Smooth muscle cell (in vitro differentiated cells): ENCODE measurements at regions not wholly inside any gene's neighbourhood (a gene's known extent, or its start where the extent isn't known, plus 50 kb on each side); places are given as distances from the start of the nearest gene placed in this dataset.
A peak's percentile ranks its signal among the peaks of the same experiment; 100 is the strongest.

Experiments
- DNase-seq: peaks from one replicate; lab custom pipeline; 2025; ENCODE audit not compliant: unreplicated experiment; lab: John Stamatoyannopoulos, UW
- H2AFZ ChIP-seq: fragments of 200-600 bp; sonication (generic); 2 replicates; pipeline ENCODE4 v1.6.0; 2016; ENCODE audit warnings: antibody characterized with exemption, low read depth, mild to moderate bottlenecking
- H3F3A ChIP-seq: fragments of 200-600 bp; sonication (generic); 2 replicates; pipeline ENCODE4 v1.6.0; 2017; ENCODE audit warnings: antibody characterized with exemption, low read depth
- H3K27ac ChIP-seq: fragments of 200-600 bp; sonication (generic); 2 replicates; pipeline ENCODE4 v1.5.1; 2016; ENCODE audit warnings: low read depth, mild to moderate bottlenecking
- H3K27me3 ChIP-seq: fragments of 200-600 bp; sonication (generic); 2 replicates; pipeline ENCODE4 v1.6.1; 2016; ENCODE audit warnings: low read depth, mild to moderate bottlenecking
- H3K36me3 ChIP-seq: fragments of 200-600 bp; sonication (generic); 2 replicates; pipeline ENCODE4 v1.5.1; 2016; ENCODE audit warnings: low read depth
- H3K4me1 ChIP-seq: fragments of 200-600 bp; sonication (generic); 2 replicates; pipeline ENCODE4 v1.5.1; 2016; ENCODE audit warnings: low read depth
- H3K4me2 ChIP-seq: fragments of 200-600 bp; sonication (generic); 2 replicates; pipeline ENCODE4 v1.6.0; 2016; ENCODE audit warnings: mild to moderate bottlenecking
- H3K4me3 ChIP-seq: fragments of 200-600 bp; sonication (generic); 2 replicates; pipeline ENCODE4 v1.5.1; 2016; ENCODE audit warnings: mild to moderate bottlenecking
- H3K79me2 ChIP-seq: fragments of 200-600 bp; sonication (generic); 2 replicates; pipeline ENCODE4 v1.6.0; 2016; ENCODE audit warnings: low read depth, mild to moderate bottlenecking
- H3K9ac ChIP-seq: fragments of 200-600 bp; sonication (generic); 2 replicates; pipeline ENCODE4 v1.6.0; 2016; ENCODE audit warnings: low read depth
- H3K9me3 ChIP-seq: fragments of 200-600 bp; sonication (generic); replicated peaks from 2 replicates; pipeline ENCODE4 v1.5.1; 2016; ENCODE audit warnings: low read depth
- H4K20me1 ChIP-seq: fragments of 200-600 bp; sonication (generic); 2 replicates; pipeline ENCODE4 v1.6.0; 2016; ENCODE audit warnings: low read depth
- WGBS: methylation state at CpG from one replicate; pipeline ENCODE4 v1.1.7; 2016; ENCODE audit warnings: low lambda C conversion rate; 5-methylcytosine and 5-hydroxymethylcytosine counted together
- TF ChIP-seq, protein P1 (sequence below): fragments of 200-600 bp; sonication (generic); IDR thresholded peaks from 2 replicates; pipeline ENCODE4 v1.5.1; 2017; ENCODE audit warnings: borderline replicate concordance, mild to moderate bottlenecking, antibody characterized with exemption; ENCODE audit not compliant: insufficient read depth, poor library complexity, severe bottlenecking

DNA sequence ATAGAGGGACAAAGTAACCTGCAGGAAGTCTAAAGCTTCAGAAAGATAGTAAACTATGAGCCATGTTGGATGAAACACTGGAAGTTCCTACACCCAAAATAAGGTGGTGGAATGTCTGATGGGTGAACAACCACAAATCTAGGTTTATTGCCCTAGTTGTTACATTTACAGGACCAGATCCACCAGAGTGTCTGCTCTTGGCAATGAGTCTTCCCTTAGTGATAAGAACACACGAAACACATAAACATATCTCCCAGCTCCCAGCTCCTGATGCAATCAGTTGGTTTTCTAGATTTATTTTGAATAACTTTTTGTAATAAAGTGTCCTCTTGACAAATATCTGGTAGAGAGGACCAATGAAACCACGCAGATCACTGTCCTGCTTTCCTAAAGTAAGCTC, 329.7 kb upstream of the WWC1 start:
- TF ChIP-seq, protein P1, sequence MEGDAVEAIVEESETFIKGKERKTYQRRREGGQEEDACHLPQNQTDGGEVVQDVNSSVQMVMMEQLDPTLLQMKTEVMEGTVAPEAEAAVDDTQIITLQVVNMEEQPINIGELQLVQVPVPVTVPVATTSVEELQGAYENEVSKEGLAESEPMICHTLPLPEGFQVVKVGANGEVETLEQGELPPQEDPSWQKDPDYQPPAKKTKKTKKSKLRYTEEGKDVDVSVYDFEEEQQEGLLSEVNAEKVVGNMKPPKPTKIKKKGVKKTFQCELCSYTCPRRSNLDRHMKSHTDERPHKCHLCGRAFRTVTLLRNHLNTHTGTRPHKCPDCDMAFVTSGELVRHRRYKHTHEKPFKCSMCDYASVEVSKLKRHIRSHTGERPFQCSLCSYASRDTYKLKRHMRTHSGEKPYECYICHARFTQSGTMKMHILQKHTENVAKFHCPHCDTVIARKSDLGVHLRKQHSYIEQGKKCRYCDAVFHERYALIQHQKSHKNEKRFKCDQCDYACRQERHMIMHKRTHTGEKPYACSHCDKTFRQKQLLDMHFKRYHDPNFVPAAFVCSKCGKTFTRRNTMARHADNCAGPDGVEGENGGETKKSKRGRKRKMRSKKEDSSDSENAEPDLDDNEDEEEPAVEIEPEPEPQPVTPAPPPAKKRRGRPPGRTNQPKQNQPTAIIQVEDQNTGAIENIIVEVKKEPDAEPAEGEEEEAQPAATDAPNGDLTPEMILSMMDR: no peak
- peaks cover 4% of the 10 kb centered on the region for H3K4me1 ChIP-seq
- DNase-seq: no peak
- H4K20me1 ChIP-seq: no peaks in the 10 kb centered on the region
- no peak overlapping the region for H2AFZ ChIP-seq
- H3F3A ChIP-seq: no peaks in the 10 kb centered on the region
- no peak overlapping the region for H3K4me2 ChIP-seq
- no peak overlapping the region for H3K4me3 ChIP-seq
- H3K9ac ChIP-seq: no peak overlapping the region
- no peaks in the 10 kb centered on the region for H3K27me3 ChIP-seq
- H3K79me2 ChIP-seq: no peaks in the 10 kb centered on the region
- WGBS: 47% methylated on average over 2 of the region's 2 CpGs
- no peak overlapping the region for H3K27ac ChIP-seq
- H3K9me3 ChIP-seq: peaks cover 1% of the 10 kb centered on the region
- no peaks in the 10 kb centered on the region for H3K36me3 ChIP-seq

- no peaks in the 10 kb centered on the region for H3K27me3 ChIP-seq
- peak overlapping the region; percentile 81 for H2AFZ ChIP-seq
- no peak overlapping the region for H3K9ac ChIP-seq
- peaks cover 7% of the 10 kb centered on the region for H3F3A ChIP-seq
- no peaks in the 10 kb centered on the region for H3K79me2 ChIP-seq
- WGBS: 49% methylated on average over 3 of the region's 3 CpGs
- no peak overlapping the region for H3K4me3 ChIP-seq
- H3K9me3 ChIP-seq: no peaks in the 10 kb centered on the region
- H3K4me1 ChIP-seq: peaks cover 11% of the 10 kb centered on the region
- H4K20me1 ChIP-seq: no peaks in the 10 kb centered on the region
- H3K4me2 ChIP-seq: no peak overlapping the region
- H3K27ac ChIP-seq: no peak overlapping the region
- no peaks in the 10 kb centered on the region for H3K36me3 ChIP-seq
- TF ChIP-seq, protein P1: peak; percentile 24
- no peak for DNase-seq
Measured at GRCh38 chr5:167964529-167964928, 326.9 kb upstream of the WWC1 start.

DNA sequence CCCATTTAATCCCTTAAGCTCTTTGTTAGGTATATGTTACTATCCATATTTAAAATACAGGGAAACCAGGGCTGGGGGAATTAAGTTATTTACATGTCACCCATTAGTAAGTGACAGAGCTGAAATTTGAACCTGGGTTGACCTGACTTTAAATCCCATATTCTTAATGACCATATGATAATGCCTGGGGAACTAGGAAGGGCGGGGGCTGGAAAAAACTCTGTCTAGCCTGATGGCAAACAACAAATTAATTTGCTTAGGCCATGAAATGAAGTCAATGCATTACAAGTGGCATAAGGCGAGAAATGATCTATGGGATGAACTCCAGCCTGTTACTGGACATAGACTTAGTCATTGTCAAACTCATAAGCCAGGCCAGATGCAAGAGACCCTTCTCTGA, 325.7 kb upstream of the WWC1 start:
- no peaks in the 10 kb centered on the region for H3K9me3 ChIP-seq
- H3K27ac ChIP-seq: no peak overlapping the region
- peaks cover 11% of the 10 kb centered on the region for H3K4me1 ChIP-seq
- H3K79me2 ChIP-seq: no peaks in the 10 kb centered on the region
- peaks cover 7% of the 10 kb centered on the region for H3F3A ChIP-seq
- H2AFZ ChIP-seq: no peak overlapping the region
- H3K9ac ChIP-seq: no peak overlapping the region
- no peak overlapping the region for H3K4me2 ChIP-seq
- 93% methylated on average over 2 of the region's 2 CpGs for WGBS
- no peaks in the 10 kb centered on the region for H3K36me3 ChIP-seq
- no peak overlapping the region for H3K4me3 ChIP-seq
- H3K27me3 ChIP-seq: no peaks in the 10 kb centered on the region
- DNase-seq: no peak
- H4K20me1 ChIP-seq: no peaks in the 10 kb centered on the region
- TF ChIP-seq, protein P1: no peak

GRCh38 chr5:167966979-167967378, 324.5 kb upstream of the WWC1 start:
- Histone ChIP-seq H3K4me3 (no peak overlapping the region), H3K4me2 (peak overlapping the region; percentile 74), H3K9me3 (no peaks in the 10 kb centered on the region), H3K9ac (no peak overlapping the region), H3K27me3 (no peaks in the 10 kb centered on the region), H3F3A (peaks cover 7% of the 10 kb centered on the region), H3K4me1 (peaks cover 11% of the 10 kb centered on the region), H2AFZ (no peak overlapping the region), H3K79me2 (no peaks in the 10 kb centered on the region), H3K27ac (no peak overlapping the region), H4K20me1 (no peaks in the 10 kb centered on the region), H3K36me3 (no peaks in the 10 kb centered on the region)
- TF ChIP-seq, protein P1: no peak
- WGBS: 71% methylated on average over 3 of the region's 3 CpGs
- DNase-seq: no peak
